HG03565 (cell line): ENCODE measurements at regions not wholly inside any gene's neighbourhood (a gene's known extent, or its start where the extent isn't known, plus 50 kb on each side); places are given as distances from the start of the nearest gene placed in this dataset.

Experiments
- ATAC-seq: cut with Tn5 transposase; IDR thresholded peaks from one replicate; pipeline ENCODE4 v1.9.1; 2021; ENCODE audit warnings: mild to moderate bottlenecking, moderate library complexity; ENCODE audit not compliant: unreplicated experiment

DNA sequence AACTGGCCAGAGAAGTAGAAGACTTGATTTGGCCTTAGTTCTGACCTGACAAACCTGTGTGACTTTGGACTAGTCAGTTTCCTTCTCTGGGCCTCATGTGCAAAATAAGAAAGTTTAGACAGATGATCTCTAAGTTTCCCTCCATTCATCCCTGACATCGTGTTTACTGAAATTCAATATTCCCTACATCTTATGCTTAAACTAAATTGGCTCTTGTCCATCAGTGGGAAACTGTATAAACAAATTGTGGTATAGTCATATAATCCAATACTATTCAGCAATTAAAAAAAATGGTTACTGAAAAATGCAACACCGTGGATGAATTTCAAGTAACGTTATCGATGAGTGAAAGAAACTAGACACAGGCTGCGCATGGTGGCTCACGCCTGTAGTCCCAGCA is 64.4 kb upstream of the HRH1 start:
- no peak for ATAC-seq

DNA sequence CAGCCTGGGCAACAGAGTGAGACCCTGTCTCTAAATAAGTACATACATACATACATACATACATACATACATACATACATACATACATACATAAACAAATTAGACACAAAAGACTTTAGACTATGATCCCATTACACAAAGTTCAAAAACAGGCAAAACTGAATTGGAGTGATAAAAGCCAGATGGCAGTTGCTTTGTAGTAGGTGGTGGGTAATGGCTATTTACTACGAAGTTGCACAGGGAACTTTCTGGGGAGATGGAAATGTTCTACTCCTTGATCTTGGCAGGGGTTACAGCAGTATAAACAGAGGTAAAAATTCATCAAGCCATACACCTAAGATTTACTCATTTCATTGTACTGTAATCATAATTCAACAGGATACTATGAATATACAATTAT is 63.7 kb upstream of the HRH1 start:
- ATAC-seq: no peak

DNA sequence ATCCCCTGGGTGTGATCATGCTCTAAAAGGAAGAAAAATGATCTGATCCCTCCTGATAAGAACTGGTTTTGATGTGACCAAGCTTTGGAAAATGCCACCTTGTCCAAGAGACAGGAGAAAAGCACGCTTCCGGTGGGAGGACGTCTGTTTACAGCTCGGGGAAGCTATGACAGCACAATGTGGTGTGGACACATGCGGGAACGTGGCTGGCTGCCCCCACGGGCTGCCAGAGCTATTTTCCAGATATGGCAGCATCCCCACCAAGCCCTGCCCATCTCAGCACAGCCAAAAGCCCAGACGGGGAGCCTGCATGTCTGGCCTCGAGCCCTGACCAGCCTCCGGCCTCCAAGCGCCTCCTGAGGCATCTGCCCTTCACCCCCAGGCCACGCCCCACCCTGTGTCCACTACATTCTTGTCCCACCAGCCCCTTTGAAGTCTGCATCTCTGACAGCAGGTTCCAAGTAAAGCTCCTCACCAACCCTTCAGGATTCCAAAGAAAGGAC is 63.2 kb upstream of the HRH1 start:
- ATAC-seq: no peak

DNA sequence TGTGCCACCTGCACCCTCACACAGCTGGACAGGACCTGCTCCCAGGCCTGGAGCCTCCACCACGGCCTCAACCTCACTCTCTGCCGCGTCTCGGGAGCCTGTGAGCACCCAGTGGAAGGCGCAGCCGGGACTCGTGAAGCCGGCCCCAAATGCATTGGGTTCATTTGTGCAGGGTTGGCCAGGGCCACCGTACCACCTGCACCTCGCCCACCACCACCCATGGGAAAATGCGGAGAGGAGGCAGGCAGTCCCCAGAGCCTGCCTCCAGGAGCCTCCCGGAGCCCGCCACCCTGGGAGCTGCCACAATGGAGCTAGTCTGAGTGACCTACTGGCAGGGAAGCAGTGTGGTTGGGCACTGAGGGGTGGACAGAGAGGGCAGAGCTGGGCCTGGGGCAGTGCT is 62.5 kb upstream of the HRH1 start:
- ATAC-seq: no peak

DNA sequence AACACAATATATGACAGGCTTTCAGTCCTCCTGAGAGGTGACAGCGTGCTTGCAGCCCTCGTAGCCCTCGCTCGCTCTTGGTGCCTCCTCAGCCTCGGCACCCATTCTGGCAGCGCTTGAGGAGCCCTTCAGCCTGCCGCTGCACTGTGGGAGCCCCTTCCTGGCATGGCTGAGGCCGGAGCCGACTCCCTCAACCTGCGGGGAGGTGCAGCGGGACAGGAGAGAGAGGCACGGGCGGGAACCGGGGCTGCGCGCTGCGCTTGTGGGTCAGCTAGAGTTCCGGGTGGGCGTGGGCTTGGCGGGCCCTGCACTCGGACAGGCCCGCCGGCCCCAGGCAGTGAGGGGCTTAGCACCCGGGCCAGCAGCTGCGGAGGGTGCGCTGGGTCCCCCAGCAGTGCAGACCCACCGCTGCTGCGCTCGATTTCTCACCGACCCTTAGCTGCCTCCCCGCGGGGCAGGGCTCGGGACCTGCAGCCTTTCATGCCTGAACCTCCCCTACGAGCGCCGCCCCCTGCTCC is 60.4 kb upstream of the HRH1 start:
- ATAC-seq: no peak

DNA sequence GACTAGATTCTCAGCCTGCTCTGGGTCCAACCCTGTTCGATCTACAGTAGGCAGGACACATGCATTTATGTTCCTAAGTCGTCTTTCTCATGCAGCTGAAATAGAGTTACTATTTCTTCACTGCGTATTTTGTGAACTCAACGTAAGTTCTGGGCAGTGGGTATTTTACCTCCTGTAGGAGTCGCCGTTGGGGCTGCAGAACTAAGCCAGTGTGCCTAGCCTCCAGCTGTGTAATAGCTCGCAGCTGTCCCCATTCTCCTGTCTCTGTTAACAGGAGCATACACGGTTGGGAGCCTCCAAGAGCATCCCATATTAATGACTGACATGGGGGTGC is 58.4 kb upstream of the HRH1 start:
- no peak for ATAC-seq

DNA sequence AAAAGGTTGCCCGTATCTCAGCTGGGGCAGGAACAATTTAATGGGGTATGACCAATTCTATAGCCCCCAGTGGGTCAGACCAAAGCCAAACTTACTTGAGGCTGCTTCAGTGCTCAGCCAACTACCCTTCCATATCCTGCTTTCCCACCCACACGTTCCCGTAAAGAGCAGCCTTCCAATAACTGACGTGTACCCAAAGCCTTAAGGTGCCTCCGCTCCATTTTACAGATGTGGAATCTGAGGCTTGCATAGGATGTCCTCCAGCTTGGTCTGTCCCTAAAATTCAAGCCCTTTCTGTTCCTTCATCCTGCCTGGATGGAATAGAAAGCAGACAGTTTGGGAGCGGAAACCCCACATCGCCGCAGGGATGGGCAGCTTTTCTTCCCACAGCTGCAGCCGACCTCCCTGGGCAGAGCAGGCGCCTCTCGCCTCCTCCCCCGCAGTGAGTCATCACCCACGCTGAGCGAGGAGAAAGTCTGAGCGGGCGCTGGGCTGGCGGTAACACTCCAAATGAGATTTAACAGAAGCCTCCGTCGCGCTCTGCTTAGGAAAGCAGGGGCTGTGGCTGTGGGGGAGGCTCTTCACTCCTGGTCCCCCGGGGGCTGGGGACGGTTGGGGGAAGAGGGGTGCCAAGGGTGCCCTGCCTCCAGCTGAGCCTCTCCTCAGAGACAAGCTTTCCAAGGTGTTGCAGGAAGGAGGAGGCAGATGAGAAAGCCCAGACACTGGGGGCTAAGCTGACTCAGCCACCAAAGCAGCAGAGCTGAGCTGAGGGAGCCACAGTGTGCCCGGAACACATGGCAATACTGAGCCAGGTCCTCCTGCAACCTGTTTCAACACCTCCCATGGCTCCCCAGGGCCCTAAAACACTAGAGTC is 57.8 kb upstream of the HRH1 start:
- peak; percentile 45 for ATAC-seq

DNA sequence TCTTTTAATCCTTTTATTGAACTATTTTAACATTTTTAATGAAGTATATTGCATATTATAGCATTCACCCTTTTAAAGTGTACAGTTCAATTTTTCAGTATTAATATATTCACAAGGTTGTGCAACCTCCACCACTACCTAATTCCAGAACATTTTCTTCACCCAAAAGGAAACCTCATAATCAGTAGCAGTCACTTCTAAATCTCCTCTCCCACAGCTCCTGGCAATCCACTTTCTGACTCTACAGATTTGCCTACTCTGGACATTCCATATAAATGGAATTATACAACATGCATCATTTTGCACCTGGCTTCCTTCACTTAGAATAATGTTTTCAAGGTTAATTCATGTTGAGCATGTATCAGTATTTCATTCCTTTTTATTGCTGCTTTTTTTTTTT is 55.0 kb upstream of the HRH1 start:
- no peak for ATAC-seq
